ENCODE measurements at regions not wholly inside any gene's neighbourhood (a gene's known extent, or its start where the extent isn't known, plus 50 kb on each side); places are given as distances from the start of the nearest gene placed in this dataset.

GRCh38 chr6:169862892-169863525 lies 111.6 kb downstream of the ERMARD start:
- H3K4me1 Mint-ChIP-seq (ENCODE audit: unreplicated experiment) = no peaks in the 10 kb centered on the region
- peaks cover 8% of the 10 kb centered on the region for H3K27me3 Mint-ChIP-seq
- H3K36me3 Mint-ChIP-seq = no peaks in the 10 kb centered on the region
- peak; percentile 51 for DNase-seq (ENCODE audit: extremely low spot score, unreplicated experiment)
- no peak overlapping the region for H3K4me3 Mint-ChIP-seq
- TF ChIP-seq, protein P1, sequence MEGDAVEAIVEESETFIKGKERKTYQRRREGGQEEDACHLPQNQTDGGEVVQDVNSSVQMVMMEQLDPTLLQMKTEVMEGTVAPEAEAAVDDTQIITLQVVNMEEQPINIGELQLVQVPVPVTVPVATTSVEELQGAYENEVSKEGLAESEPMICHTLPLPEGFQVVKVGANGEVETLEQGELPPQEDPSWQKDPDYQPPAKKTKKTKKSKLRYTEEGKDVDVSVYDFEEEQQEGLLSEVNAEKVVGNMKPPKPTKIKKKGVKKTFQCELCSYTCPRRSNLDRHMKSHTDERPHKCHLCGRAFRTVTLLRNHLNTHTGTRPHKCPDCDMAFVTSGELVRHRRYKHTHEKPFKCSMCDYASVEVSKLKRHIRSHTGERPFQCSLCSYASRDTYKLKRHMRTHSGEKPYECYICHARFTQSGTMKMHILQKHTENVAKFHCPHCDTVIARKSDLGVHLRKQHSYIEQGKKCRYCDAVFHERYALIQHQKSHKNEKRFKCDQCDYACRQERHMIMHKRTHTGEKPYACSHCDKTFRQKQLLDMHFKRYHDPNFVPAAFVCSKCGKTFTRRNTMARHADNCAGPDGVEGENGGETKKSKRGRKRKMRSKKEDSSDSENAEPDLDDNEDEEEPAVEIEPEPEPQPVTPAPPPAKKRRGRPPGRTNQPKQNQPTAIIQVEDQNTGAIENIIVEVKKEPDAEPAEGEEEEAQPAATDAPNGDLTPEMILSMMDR (conservative IDR thresholded peaks at IDR 0.05) = no peak
- no peaks in the 10 kb centered on the region for H3K9me3 Mint-ChIP-seq
- H3K27ac Mint-ChIP-seq = no peak overlapping the region

- Mint-ChIP-seq H3K27me3 (peaks cover 8% of the 10 kb centered on the region), H3K4me3 (no peak overlapping the region), H3K9me3 (no peaks in the 10 kb centered on the region), H3K4me1 (ENCODE audit: unreplicated experiment) (no peaks in the 10 kb centered on the region), H3K27ac (no peak overlapping the region), H3K36me3 (no peaks in the 10 kb centered on the region)
- DNase-seq (ENCODE audit: extremely low spot score, unreplicated experiment) = peak; percentile 42
- TF ChIP-seq, protein P1 (conservative IDR thresholded peaks at IDR 0.05) = no peak
These were observed 110.8 kb downstream of the ERMARD start for GRCh38 chr6:169862043-169862891.

GRCh38 chr6:169861431-169862042 lies 110.1 kb downstream of the ERMARD start:
- TF ChIP-seq, protein P1 (conservative IDR thresholded peaks at IDR 0.05) = no peak
- no peaks in the 10 kb centered on the region for H3K36me3 Mint-ChIP-seq
- H3K9me3 Mint-ChIP-seq = no peaks in the 10 kb centered on the region
- H3K27ac Mint-ChIP-seq = no peak overlapping the region
- no peaks in the 10 kb centered on the region for H3K4me1 Mint-ChIP-seq (ENCODE audit: unreplicated experiment)
- peaks cover 8% of the 10 kb centered on the region for H3K27me3 Mint-ChIP-seq
- no peak overlapping the region for H3K4me3 Mint-ChIP-seq
- peak; percentile 48 for DNase-seq (ENCODE audit: extremely low spot score, unreplicated experiment)

DNA sequence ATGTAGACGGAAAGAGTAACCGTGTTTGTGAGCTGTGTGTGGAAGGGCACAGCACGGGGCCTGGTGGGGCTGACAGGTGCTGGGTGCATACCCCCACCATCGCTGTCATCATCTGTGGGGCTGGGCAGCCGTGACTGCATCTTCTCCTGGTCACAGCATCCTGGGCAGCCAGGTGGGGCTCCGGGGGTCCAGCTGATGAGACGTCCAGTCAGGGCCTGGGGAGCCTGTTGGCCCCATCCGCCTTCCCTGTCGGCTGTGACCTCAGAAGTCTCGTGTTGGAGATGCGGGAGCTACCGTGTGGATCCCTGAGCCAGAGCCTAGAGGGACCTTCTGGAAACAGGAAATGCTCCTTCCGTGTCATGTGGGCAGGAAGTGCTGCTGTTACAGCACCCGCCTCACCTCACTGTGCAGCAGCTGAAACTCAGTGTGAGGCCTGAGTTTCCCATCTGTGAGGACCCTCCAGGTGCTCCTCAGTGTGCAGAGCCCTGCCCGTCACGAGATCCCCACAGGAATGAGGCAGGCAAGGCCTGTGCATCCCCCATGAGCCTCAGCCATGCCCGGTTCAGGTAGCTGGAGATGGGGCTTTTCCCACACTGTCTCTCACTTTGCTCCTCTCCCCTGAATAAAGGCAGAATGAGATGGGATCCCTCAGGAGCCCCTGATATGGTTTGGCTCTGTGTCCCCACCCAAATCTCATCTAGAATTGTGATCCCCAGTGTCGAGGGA lies 108.7 kb downstream of the ERMARD start:
- Mint-ChIP-seq H3K4me1 (ENCODE audit: unreplicated experiment) (no peaks in the 10 kb centered on the region), H3K27ac (no peak overlapping the region), H3K36me3 (no peaks in the 10 kb centered on the region), H3K27me3 (peaks cover 8% of the 10 kb centered on the region), H3K9me3 (no peaks in the 10 kb centered on the region), H3K4me3 (no peak overlapping the region)
- peak; percentile 53 for DNase-seq (ENCODE audit: extremely low spot score, unreplicated experiment)
- TF ChIP-seq, protein P1 (conservative IDR thresholded peaks at IDR 0.05) = no peak

- TF ChIP-seq, protein P1 (conservative IDR thresholded peaks at IDR 0.05) = no peak
- no peak overlapping the region for H3K4me3 Mint-ChIP-seq
- peaks cover 3% of the 10 kb centered on the region for H3K27me3 Mint-ChIP-seq
- H3K27ac Mint-ChIP-seq = no peak overlapping the region
- no peaks in the 10 kb centered on the region for H3K9me3 Mint-ChIP-seq
- no peaks in the 10 kb centered on the region for H3K36me3 Mint-ChIP-seq
- peak; percentile 56 for DNase-seq (ENCODE audit: extremely low spot score, unreplicated experiment)
- no peaks in the 10 kb centered on the region for H3K4me1 Mint-ChIP-seq (ENCODE audit: unreplicated experiment)
These were observed 108.1 kb downstream of the ERMARD start for GRCh38 chr6:169859401-169859977.

Measured in type B pancreatic cell (in vitro differentiated cells).